Retina (tissue), 1 donor: ENCODE measurements at regions not wholly inside any gene's neighbourhood (a gene's known extent, or its start where the extent isn't known, plus 50 kb on each side); places are given as distances from the start of the nearest gene placed in this dataset.
"Not testable (repeated sequence)": the region's sequence is repeated elsewhere in the genome, so short reads cannot be mapped to it uniquely, and the experiment has no call there.

Source experiments
- DNase-seq: peaks from one replicate; pipeline ENCODE4 v3.0.0-alpha.2; 2016

GRCh38 chrX:115972717-115973116, 197.8 kb upstream of the AGTR2 start:
- DNase-seq = no peak

DNA sequence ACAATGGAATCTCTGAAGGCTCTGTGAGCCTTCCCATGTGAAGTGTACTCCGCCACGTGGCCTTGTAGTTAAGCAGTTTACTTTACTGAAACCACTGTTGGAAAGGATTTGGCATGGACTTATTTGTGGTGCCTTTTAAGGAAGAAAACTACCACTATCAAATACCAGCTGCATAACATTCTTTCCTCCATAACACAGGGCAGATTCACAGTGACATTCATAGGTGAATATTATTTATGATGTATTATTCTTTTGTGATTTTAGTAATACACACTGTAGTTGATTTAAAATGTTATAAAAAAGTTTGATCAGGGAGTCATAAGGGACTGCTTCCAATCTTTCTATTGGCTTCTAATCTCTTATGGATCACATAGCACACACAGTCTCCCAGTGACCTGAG, 192.5 kb upstream of the AGTR2 start:
- no peak for DNase-seq

- not testable (repeated sequence) for DNase-seq
Measured at GRCh38 chrX:115983148-115983547, 187.4 kb upstream of the AGTR2 start.

GRCh38 chrX:115987464-115987863, 183.1 kb upstream of the AGTR2 start:
- not testable (repeated sequence) for DNase-seq

DNA sequence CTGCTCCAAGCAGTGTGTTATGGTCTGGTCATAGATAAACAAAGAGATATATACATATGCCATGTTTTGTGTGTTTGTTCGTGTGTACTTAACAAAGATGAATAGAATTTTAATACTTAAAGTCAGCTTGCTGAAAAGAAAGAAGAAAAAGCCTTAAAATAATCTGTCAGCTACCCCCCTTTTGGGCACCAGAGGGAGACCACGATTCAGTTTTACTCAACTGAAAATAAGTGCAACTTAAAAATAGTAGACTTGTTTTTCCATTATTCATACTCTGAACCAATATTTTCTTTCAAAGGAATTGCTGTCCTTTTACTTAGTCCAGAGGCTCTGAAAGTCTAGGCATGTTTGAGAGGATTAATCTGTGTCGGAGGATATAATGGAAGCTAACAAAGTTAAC, 181.7 kb upstream of the AGTR2 start:
- DNase-seq = no peak

- DNase-seq = no peak
Measured at GRCh38 chrX:115989686-115990085, 180.9 kb upstream of the AGTR2 start.

DNA sequence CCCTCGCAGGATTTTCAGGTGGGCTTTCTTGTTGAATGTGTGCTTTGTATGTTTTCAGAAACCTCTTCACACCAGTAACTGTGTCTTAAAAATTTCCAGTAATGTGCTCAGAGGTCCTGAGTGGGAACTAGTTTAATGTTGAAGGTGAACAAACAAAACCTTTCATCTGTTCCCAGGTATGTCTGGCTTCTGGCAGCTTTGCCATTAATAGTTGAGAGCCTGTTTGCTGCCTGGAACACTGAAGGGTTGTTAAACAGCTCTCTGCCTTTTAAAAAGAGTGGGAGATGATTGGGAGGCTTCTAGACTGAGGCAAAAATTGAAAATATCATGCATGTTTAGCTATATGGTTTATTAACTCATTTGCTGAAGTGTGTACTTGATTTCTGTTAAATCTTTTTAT, 161.2 kb upstream of the AGTR2 start:
- no peak for DNase-seq

- no peak for DNase-seq
Measured at GRCh38 chrX:116009861-116010710, 160.5 kb upstream of the AGTR2 start.

DNA sequence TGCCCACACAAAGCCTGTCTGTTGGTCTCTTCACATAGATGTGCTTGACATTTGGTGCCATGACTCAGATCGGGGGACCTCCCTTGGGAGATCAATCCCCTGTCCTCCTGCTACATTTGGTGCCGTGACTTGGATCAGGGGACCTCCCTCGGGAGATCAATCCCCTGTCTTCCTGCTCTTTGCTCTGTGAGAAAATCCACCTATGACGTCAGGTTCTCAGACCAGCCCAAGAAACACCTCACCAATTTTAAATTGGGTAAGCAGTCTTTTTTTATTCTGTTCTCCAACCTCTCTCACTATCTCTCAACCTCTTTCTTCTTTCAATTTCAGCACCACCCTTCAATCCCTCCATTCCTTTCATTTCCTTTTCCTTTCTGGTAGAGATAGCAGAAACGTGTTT, 159.6 kb upstream of the AGTR2 start:
- DNase-seq = no peak

DNA sequence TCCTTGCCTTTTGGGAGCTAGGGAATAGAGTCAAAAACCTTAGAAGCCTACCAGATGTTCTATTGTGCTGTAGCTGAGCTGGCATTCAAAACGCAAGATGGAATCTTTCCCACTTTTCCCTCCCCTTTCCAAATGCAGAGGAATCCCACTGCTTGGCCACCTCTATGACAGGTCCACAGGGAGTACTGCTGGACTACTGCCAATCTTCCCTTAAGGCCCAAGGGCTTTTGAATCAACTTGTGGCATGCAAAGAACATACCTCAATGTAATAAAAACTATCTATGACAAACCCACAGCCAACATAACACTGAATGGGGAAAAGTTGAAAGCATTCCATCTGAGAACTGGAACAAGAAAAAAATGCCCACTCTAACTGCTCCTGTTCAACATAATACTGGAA, 139.2 kb upstream of the AGTR2 start:
- no peak for DNase-seq
